Sciatic nerve (tissue), 2 donors: ENCODE measurements at regions not wholly inside any gene's neighbourhood (a gene's known extent, or its start where the extent isn't known, plus 50 kb on each side); places are given as distances from the start of the nearest gene placed in this dataset.

Experiments
- ATAC-seq: fragments of 200-7000 bp; cut with Tn5 transposase; one replicate; pipeline ENCODE4 v1.9.1; 2020; ENCODE audit warnings: mild to moderate bottlenecking, moderate library complexity
- DNase-seq: peaks from one replicate; pipeline ENCODE4 v3.0.0-alpha.2; 2020; ENCODE audit warnings: low spot score
- intact Hi-C: fragments of 100-400 bp; cut with DNase I; formaldehyde crosslinking; loops from one replicate; pipeline ENCODE4 v1.14.2; 2022
- donor health status: DM: no; HTN: no; CAD: no.
- donor health status: DM: no; HTN: no; CAD: no.

DNA sequence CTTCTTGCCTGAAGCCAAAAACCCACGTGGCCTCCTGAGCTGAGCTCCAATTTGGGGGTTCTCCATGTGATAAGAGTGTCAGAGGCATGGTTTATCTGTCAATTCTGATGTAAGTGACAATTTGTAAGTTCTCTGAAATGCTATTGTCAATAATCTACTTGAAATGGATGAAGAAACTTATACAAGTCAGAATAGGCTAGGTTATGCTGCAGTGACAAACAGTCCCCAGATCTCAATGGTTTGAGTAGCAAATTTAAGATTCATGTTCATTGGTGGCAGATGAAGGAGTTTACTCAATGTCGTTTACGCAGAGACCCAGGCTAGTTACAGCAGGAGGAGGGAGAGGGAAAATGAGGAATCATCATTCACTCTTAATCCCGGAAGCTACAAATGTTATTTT is 352.4 kb downstream of the KIF16B start:
- ATAC-seq (no peak), DNase-seq (no peak)
- intact Hi-C loops: no loop called here

DNA sequence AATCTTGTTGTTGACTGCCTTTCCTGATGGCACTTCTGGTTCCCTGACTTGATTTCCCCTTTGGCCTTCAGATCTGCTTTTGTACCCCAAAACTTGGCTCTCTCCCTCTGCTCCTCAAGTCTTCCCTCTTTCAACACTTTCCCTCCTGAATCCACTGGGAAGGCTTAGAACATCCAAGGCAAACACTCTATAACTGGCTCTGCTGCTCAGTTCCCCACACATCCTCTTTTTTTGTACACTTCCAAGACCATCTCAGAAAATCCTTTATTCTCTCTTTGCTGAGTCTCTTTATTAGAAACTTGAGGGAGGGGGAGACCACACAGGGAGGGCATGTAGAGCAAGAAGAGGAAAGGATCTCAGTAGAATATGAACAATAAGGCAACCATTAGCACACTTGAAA is 354.1 kb downstream of the KIF16B start:
- ATAC-seq (peak; percentile 91), DNase-seq (no peak)
- intact Hi-C loops: no loop called here

GRCh38 chr20:16216914-16217230 is 356.4 kb downstream of the KIF16B start:
- DNase-seq: no peak
- no peak for ATAC-seq
- intact Hi-C loops: no loop called here

DNA sequence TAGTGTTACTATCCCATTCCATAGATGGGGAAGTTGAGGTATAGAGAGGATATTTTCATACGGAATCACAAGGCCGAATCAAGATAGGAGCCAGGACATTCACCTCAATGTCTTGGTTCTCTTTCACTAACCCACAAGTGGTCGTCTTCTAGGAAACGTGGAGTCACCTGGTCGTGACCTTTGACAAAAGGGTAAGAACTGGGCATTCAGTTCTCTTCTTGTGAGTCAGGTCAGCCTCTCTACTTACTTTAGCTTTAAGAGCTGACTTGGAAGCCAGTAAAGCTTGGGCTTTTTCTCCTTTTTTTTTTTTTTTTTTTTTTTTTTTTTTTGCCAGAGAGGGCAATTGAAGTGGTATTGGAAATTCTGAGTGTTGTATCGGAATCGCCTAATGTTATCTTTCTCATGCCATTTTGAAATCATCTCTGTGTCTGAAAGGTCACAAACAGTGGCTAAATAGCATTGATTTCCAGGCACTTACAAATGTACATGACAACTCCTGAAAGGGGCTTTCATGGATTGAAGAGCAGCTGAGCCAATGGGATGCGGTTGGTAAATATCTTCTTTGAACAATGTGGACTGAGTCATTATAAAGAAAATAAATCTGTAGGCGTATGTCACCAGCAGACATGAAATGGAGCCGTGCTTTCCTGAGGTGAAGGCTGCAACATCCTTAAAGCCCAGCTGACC is 356.9 kb downstream of the KIF16B start:
- DNase-seq (no peak), ATAC-seq (no peak)
- intact Hi-C loops: no loop called here

- ATAC-seq: no peak
- DNase-seq: no peak
- intact Hi-C loops: no loop called here
These were observed 358.2 kb downstream of the KIF16B start for GRCh38 chr20:16215041-16215440.

GRCh38 chr20:16212790-16213189 is 360.5 kb downstream of the KIF16B start:
- intact Hi-C loops: no loop called here
- DNase-seq: no peak
- ATAC-seq: no peak

- no peak for ATAC-seq
These were observed 363.3 kb downstream of the KIF16B start for GRCh38 chr20:16209951-16210361.

GRCh38 chr20:16209357-16209756 is 363.9 kb downstream of the KIF16B start:
- no peak for DNase-seq
- ATAC-seq: no peak
- intact Hi-C loops: loop anchor here (10.0 kb wide), 1 partner anchor 1805 kb away; no protein-coding TSS in a partner anchor

More at GRCh38 chr20:16209951-16210361, 363.3 kb downstream of the KIF16B start:
- intact Hi-C loops: loop anchor here (10.0 kb wide), 1 partner anchor 1805 kb away; no protein-coding TSS in a partner anchor
- no peak for DNase-seq

- no peak for ATAC-seq
- intact Hi-C loops: loop anchor here (10.0 kb wide), 1 partner anchor 1804 kb away; no protein-coding TSS in a partner anchor
- no peak for DNase-seq
These were observed 364.8 kb downstream of the KIF16B start for GRCh38 chr20:16208443-16208842.

DNA sequence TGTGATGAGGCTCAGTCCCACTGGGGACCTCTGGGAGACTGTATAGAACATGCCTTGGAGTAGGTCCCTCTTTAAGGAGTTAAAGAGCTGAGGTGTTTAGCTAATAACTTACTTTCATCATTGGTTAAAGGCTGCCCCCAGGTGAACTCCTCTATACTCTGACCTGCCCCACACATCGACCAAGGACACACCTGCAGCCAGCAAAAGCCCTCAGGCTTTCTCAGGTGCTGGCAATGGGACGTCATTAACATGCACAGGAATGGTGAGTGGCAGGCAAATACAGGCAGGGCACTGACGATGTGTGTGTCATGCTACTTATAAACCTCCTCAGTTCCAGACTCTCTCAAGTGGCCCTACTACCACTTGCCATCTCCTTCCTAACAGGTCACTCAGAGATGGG is 366.4 kb downstream of the KIF16B start:
- DNase-seq (no peak), ATAC-seq (no peak)
- intact Hi-C loops: loop anchor here (10.0 kb wide), 1 partner anchor 1802 kb away; no protein-coding TSS in a partner anchor

DNA sequence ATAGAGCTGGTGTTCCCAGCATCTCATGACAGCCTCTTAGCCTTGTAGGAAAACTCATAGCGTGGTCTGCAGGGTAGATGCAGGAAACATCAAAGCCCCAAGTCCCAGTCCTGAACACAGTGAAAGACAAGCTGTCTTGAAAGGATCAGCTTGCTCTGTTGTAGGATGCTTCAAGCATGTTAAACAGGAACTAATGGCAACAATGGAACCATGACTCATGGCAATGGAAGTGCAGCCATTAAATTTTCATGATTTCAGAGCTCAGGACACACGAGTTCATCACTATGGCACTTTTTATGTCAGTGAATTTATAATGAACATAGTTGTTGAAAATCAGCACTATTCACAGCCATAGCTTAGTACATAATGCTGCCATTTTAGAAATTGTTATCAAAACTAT is 367.7 kb downstream of the KIF16B start:
- ATAC-seq (no peak), DNase-seq (no peak)
- intact Hi-C loops: loop anchor here (10.0 kb wide), 1 partner anchor 1801 kb away; no protein-coding TSS in a partner anchor

- intact Hi-C loops: loop anchor here (10.0 kb wide), 1 partner anchor 1798 kb away; no protein-coding TSS in a partner anchor
- ATAC-seq (no peak), DNase-seq (no peak)
These were observed 370.2 kb downstream of the KIF16B start for GRCh38 chr20:16203096-16203495.

GRCh38 chr20:16201191-16201590 is 372.1 kb downstream of the KIF16B start:
- intact Hi-C loops: loop anchor here (10.0 kb wide), 1 partner anchor 1796 kb away; no protein-coding TSS in a partner anchor
- ATAC-seq: no peak
- DNase-seq: no peak

GRCh38 chr20:16197696-16198095 is 375.6 kb downstream of the KIF16B start:
- no peak for ATAC-seq
- DNase-seq: no peak
- intact Hi-C loops: no loop called here

- no peak for ATAC-seq
- intact Hi-C loops: no loop called here
- DNase-seq: no peak
These were observed 377.6 kb downstream of the KIF16B start for GRCh38 chr20:16195671-16196070.

DNA sequence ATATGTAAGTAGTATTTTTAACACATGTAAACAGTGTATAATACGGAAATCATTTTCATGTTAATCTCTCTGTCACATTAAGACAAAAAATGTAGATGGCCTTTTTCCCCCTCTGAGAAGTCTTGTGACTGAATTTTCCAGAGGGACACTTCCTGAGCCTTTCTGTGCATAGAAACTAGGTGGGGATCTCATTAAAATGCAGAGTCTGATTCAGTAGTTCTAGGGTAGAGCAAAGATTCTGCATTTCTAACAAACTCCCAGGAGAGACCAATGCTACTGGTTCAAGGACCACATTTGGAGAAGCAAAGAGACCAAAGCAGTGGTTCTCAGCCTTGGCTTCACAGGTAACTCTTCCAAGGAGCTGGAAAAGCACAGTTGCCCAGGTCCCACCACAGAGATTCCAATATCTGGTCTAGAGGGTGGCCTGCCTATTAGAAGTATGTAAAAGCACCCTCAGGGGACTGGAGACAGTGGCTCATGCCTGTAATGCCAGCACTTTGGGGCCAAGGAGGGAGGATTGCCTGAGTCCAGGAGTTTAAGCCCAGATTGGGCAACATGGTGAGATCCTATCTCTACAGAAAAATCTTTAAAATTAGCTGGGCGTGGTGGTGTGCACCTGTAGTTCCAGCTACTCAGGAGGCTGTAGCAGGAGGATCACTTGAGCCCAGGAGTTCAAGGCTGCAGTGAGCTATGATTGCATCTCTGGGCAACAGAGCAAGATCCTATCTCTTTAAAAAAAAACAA is 378.5 kb downstream of the KIF16B start:
- intact Hi-C loops: no loop called here
- DNase-seq (no peak), ATAC-seq (no peak)

GRCh38 chr20:16191496-16191895 is 381.8 kb downstream of the KIF16B start:
- DNase-seq: no peak
- intact Hi-C loops: no loop called here
- no peak for ATAC-seq

- ATAC-seq: no peak
- DNase-seq: no peak
- intact Hi-C loops: no loop called here
These were observed 383.9 kb downstream of the KIF16B start for GRCh38 chr20:16189371-16189770.

DNA sequence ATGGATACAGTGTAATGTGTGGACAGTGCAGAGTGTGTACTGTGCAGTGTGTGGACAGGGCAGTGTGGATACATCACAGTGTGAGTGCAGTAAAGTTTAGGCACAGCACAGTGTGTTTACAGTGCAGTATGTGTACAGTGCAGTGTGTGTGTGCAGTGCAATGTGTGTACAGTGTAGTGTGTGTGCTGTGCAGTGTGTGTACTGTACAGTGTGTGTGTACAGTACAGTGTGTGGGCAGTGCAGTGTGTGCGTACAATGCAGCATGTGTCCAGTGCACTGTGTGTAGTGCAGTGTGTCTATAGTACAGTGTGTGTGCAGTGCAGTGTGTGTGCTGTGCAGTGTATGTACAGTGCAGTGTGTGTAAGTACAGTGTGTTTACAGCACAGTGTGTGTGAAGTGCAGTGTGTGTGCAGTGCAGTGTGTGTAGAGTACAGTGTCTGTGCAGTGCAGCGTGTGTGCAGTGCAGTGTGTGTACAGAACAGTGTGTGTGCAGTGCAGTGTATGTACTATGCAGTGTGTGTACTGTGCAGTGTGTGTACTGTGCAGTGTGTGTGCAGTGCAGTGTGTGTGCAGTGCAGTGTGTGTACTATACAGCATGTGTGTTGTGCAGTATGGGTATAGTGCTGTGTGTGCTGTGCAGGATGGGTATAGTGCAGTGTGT is 385.2 kb downstream of the KIF16B start:
- DNase-seq (no peak), ATAC-seq (peak; percentile 19)
- intact Hi-C loops: no loop called here

DNA sequence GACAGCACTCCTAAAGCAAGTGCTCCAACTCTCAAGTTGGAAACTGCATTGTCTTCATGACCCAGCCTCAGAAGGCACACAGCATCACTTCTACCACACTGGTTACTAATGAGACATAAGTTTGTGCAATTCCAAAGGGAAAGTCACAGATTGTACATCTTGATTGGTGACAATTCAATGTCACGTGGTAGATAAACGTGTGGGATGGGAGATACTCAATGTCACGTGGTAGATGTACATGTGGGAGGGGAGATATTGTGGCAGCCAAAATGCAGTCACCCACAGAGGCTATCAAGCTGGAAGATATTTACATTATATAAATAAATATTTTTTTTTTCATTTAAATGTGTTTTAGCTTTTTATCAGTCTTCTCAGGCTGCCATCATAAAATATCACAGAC is 393.3 kb downstream of the KIF16B start:
- intact Hi-C loops: no loop called here

More for the DNA sequence above, 393.3 kb downstream of the KIF16B start:
- ATAC-seq: no peak
- no peak for DNase-seq
